ENCODE measurements at regions not wholly inside any gene's neighbourhood (a gene's known extent, or its start where the extent isn't known, plus 50 kb on each side); places are given as distances from the start of the nearest gene placed in this dataset.

GRCh38 chr6:25153079-25153478, 126.1 kb upstream of the CARMIL1 start:
- intact Hi-C loops (cut with micrococcal nuclease) (no loop called here), in situ Hi-C loops (cut with MboI; ENCODE audit: low sequenced_read_pairs) (no loop called here), dilution Hi-C loops (cut with HindIII; ENCODE audit: low sequenced_read_pairs, unreplicated experiment) (no loop called here)
- Histone ChIP-seq H4K20me1 (ENCODE audit: insufficient read depth, low read length) (no peaks in the 10 kb centered on the region), H3K4me1 (ENCODE audit: control insufficient read depth, insufficient read depth, low read length) (peaks cover 11% of the 10 kb centered on the region), H3K56ac (ENCODE audit: extremely low read depth, insufficient read depth, low read length) (no peak overlapping the region), H3K4me2 (ENCODE audit: low read depth, low read length) (no peak overlapping the region), H3K9me1 (ENCODE audit: insufficient read depth, low read length) (peaks cover 3% of the 10 kb centered on the region; the same call in 1 of the 2 replicates), H3K4ac (ENCODE audit: low read depth, low read length) (no peak overlapping the region), H3K27me3 (ENCODE audit: control insufficient read depth, insufficient read depth, low read length) (no peaks in the 10 kb centered on the region), H3K27ac (ENCODE audit: insufficient read depth, low read length) (no peak overlapping the region), H3K18ac (ENCODE audit: low read depth, low read length) (no peak overlapping the region), H3K36me3 (ENCODE audit: control insufficient read depth, insufficient read depth, low read length) (no peaks in the 10 kb centered on the region), H3K9me3 (ENCODE audit: control insufficient read depth, insufficient read depth, low read length) (peaks cover 4% of the 10 kb centered on the region), H3K23ac (ENCODE audit: low read depth, low read length) (no peak overlapping the region), H2AK9ac (replicated peaks; ENCODE audit: low read depth, low read length, poor library complexity) (no peak overlapping the region), H3K9ac (ENCODE audit: low read depth, low read length) (no peak overlapping the region), H4K91ac (ENCODE audit: insufficient read depth, low read depth, low read length) (no peak overlapping the region), H2BK5ac (ENCODE audit: low read depth, low read length, poor library complexity, severe bottlenecking) (no peak overlapping the region), H2BK15ac (ENCODE audit: low read depth, low read length) (no peak overlapping the region), H2BK120ac (ENCODE audit: low read depth, low read length) (no peak overlapping the region), H2AFZ (replicated peaks; ENCODE audit: low read length, poor library complexity) (no peak overlapping the region), H3K4me3 (ENCODE audit: insufficient read depth, low read depth, low read length) (no peak overlapping the region), H3K14ac (replicated peaks; ENCODE audit: low read depth, low read length) (no peak overlapping the region), H4K5ac (ENCODE audit: low read depth, low read length) (no peak overlapping the region), H2BK20ac (ENCODE audit: low read depth, low read length) (no peak overlapping the region), H2AK5ac (ENCODE audit: low read depth, low read length) (no peak overlapping the region), H3K79me1 (ENCODE audit: low read depth in 1 of 2, low read length in 2 of 2) (no peaks in the 10 kb centered on the region), H4K8ac (ENCODE audit: low read depth in 2 of 2, low read length in 2 of 2) (no peak overlapping the region)
- CTCF ChIA-PET = no interaction called here
- POLR2A ChIA-PET (ENCODE audit: unreplicated experiment) = no interaction called here
- BruUV-seq (replicated peaks) = no TSS peak
- no peak for TF ChIP-seq USF2 (IDR thresholded peaks at IDR 0.05; ENCODE audit: low read depth, low read length)
- no peak for TF ChIP-seq FOS (IDR thresholded peaks at IDR 0.05; ENCODE audit: low read depth, low read length)
- TF ChIP-seq POLR2A (IDR thresholded peaks at IDR 0.05; ENCODE audit: low read depth, low read length) = no peak
- no peak for TF ChIP-seq BHLHE40 (IDR thresholded peaks at IDR 0.05; ENCODE audit: low read depth, low read length)
- ATAC-seq (ENCODE audit: low read depth) = no peak
- 94% methylated on average over 13 of the region's 21 CpGs; no CpG with 5 or more reads in 1 of the 2 experiments for WGBS, 2 experiments (ENCODE audit: extremely low coverage in 2 of 2, insufficient read length in 1 of 2)
- DNase-seq = no peak

Data from IMR-90 (cell line).